Hepatocyte (in vitro differentiated cells): ENCODE measurements at regions not wholly inside any gene's neighbourhood (a gene's known extent, or its start where the extent isn't known, plus 50 kb on each side); places are given as distances from the start of the nearest gene placed in this dataset.

ENCODE experiments used
- DNase-seq: peaks from one replicate; pipeline ENCODE4 v3.0.0-alpha.2; 2016; ENCODE audit warnings: low spot score
- H2AFZ ChIP-seq: fragments of 200-600 bp; sonication (generic); 2 replicates; pipeline ENCODE4 v1.6.0; 2016; ENCODE audit warnings: antibody characterized with exemption, mild to moderate bottlenecking
- H3K27ac ChIP-seq: fragments of 200-600 bp; sonication (generic); 2 replicates; pipeline ENCODE4 v1.5.1; 2016; ENCODE audit warnings: mild to moderate bottlenecking
- H3K27me3 ChIP-seq: fragments of 200-600 bp; sonication (generic); 2 replicates; pipeline ENCODE4 v1.6.1; 2016
- H3K36me3 ChIP-seq: fragments of 200-600 bp; sonication (generic); replicated peaks from 2 replicates; pipeline ENCODE4 v1.5.1; 2016; ENCODE audit warnings: low read depth; ENCODE audit not compliant: insufficient read depth
- H3K4me1 ChIP-seq: fragments of 200-600 bp; sonication (generic); 2 replicates; pipeline ENCODE4 v1.5.1; 2016; ENCODE audit warnings: mild to moderate bottlenecking, moderate library complexity; ENCODE audit not compliant: insufficient read depth
- H3K4me2 ChIP-seq: fragments of 200-600 bp; sonication (generic); 2 replicates; pipeline ENCODE4 v1.6.0; 2016
- H3K4me3 ChIP-seq: fragments of 200-600 bp; sonication (generic); 2 replicates; pipeline ENCODE4 v1.5.1; 2016; ENCODE audit warnings: mild to moderate bottlenecking
- H3K79me2 ChIP-seq: fragments of 200-600 bp; sonication (generic); 2 replicates; pipeline ENCODE4 v1.6.0; 2017; ENCODE audit warnings: mild to moderate bottlenecking
- H3K9me2 ChIP-seq: fragments of 200-600 bp; sonication (generic); replicated peaks from 2 replicates; pipeline ENCODE4 v1.6.0; 2017; ENCODE audit warnings: mild to moderate bottlenecking; ENCODE audit not compliant: insufficient read depth
- H3K9me3 ChIP-seq: fragments of 200-600 bp; sonication (generic); 2 replicates; pipeline ENCODE4 v1.5.1; 2016; ENCODE audit warnings: low read depth, mild to moderate bottlenecking
- H4K20me1 ChIP-seq: fragments of 200-600 bp; sonication (generic); 2 replicates; pipeline ENCODE4 v1.6.0; 2016; ENCODE audit warnings: mild to moderate bottlenecking; ENCODE audit not compliant: insufficient read depth, poor library complexity, severe bottlenecking
- EZH2 ChIP-seq: fragments of 200-600 bp; sonication (generic); IDR thresholded peaks from 2 replicates; pipeline ENCODE4 v1.6.1; 2016; ENCODE audit warnings: antibody characterized with exemption, mild to moderate bottlenecking, borderline replicate concordance
- EZH2phosphoT487 ChIP-seq: fragments of 200-600 bp; sonication (generic); IDR thresholded peaks from one replicate; pipeline ENCODE4 v1.6.1; 2018; ENCODE audit warnings: antibody characterized with exemption, mild to moderate bottlenecking, low read depth, moderate library complexity; ENCODE audit not compliant: unreplicated experiment, severe bottlenecking
- WGBS: methylation state at CpG from one replicate; pipeline ENCODE4 v1.1.6; 2016; ENCODE audit warnings: low lambda C conversion rate; ENCODE audit errors: missing lambda C conversion rate; 5-methylcytosine and 5-hydroxymethylcytosine counted together
- TF ChIP-seq, protein P1 (sequence below): fragments of 200-600 bp; sonication (generic); IDR thresholded peaks from 2 replicates; pipeline ENCODE4 v1.5.1; 2016; ENCODE audit warnings: antibody characterized with exemption, mild to moderate bottlenecking; ENCODE audit not compliant: poor library complexity

GRCh38 chr14:65226824-65227604 is 124.7 kb upstream of the MAX start:
- Histone ChIP-seq H3K9me2 (no peaks in the 10 kb centered on the region), H3K9me3 (no peaks in the 10 kb centered on the region), H3K27ac (peak overlapping the region; percentile 82), H4K20me1 (no peaks in the 10 kb centered on the region), H2AFZ (no peak overlapping the region), H3K4me3 (no peak overlapping the region), H3K27me3 (no peaks in the 10 kb centered on the region), H3K4me2 (no peak overlapping the region), H3K4me1 (peaks cover 47% of the 10 kb centered on the region), H3K79me2 (no peaks in the 10 kb centered on the region), H3K36me3 (no peaks in the 10 kb centered on the region)
- peak; percentile 77 for DNase-seq
- TF ChIP-seq, protein P1, sequence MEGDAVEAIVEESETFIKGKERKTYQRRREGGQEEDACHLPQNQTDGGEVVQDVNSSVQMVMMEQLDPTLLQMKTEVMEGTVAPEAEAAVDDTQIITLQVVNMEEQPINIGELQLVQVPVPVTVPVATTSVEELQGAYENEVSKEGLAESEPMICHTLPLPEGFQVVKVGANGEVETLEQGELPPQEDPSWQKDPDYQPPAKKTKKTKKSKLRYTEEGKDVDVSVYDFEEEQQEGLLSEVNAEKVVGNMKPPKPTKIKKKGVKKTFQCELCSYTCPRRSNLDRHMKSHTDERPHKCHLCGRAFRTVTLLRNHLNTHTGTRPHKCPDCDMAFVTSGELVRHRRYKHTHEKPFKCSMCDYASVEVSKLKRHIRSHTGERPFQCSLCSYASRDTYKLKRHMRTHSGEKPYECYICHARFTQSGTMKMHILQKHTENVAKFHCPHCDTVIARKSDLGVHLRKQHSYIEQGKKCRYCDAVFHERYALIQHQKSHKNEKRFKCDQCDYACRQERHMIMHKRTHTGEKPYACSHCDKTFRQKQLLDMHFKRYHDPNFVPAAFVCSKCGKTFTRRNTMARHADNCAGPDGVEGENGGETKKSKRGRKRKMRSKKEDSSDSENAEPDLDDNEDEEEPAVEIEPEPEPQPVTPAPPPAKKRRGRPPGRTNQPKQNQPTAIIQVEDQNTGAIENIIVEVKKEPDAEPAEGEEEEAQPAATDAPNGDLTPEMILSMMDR: no peak
- TF ChIP-seq EZH2 (no peak), EZH2phosphoT487 (no peak)
- 30% methylated on average over 7 of the region's 7 CpGs for WGBS

DNA sequence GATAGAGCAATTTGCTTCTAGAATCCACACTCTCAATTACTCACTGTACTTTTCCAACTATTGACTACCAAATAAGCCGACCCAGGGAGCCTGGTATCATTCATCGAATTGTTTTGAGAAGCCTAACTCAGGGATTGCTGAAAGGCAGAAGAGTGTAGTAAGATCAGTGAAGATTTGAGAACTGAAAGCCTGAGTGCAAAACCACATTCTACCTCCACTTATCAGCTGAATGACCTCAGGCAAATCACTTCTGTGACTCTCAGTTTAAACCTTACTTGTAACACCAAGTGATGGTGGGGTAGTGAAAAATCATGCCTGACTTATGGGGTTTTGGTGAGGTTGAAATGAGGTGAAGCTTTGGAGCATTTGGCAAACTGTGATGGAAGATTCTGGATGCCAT is 126.1 kb upstream of the MAX start:
- TF ChIP-seq, protein P1: no peak
- Histone ChIP-seq H3K9me3 (no peaks in the 10 kb centered on the region), H3K79me2 (no peaks in the 10 kb centered on the region), H3K4me3 (no peak overlapping the region), H3K27ac (peak overlapping the region; percentile 75), H4K20me1 (no peaks in the 10 kb centered on the region), H2AFZ (no peak overlapping the region), H3K4me2 (no peak overlapping the region), H3K9me2 (no peaks in the 10 kb centered on the region), H3K36me3 (no peaks in the 10 kb centered on the region), H3K27me3 (no peaks in the 10 kb centered on the region), H3K4me1 (peaks cover 44% of the 10 kb centered on the region)
- WGBS: 43% methylated on average over 2 of the region's 2 CpGs
- no peak for DNase-seq

- Histone ChIP-seq H3K4me3 (no peak overlapping the region), H2AFZ (peak overlapping the region; percentile 55), H3K79me2 (no peaks in the 10 kb centered on the region), H3K4me1 (peaks cover 44% of the 10 kb centered on the region), H3K4me2 (peak overlapping the region; percentile 75), H3K9me2 (no peaks in the 10 kb centered on the region), H3K27ac (peak overlapping the region; percentile 75), H3K9me3 (no peaks in the 10 kb centered on the region), H3K27me3 (no peaks in the 10 kb centered on the region), H3K36me3 (no peaks in the 10 kb centered on the region), H4K20me1 (no peaks in the 10 kb centered on the region)
- 76% methylated on average over 8 of the region's 8 CpGs for WGBS
- TF ChIP-seq EZH2 (no peak), EZH2phosphoT487 (no peak)
- TF ChIP-seq, protein P1: no peak
- DNase-seq: no peak
These were observed 126.8 kb upstream of the MAX start for GRCh38 chr14:65228956-65229747.
